NOMO-1 treated with DMSO at 0.1 percent for 48 hours (cell line): ENCODE measurements at regions not wholly inside any gene's neighbourhood (a gene's known extent, or its start where the extent isn't known, plus 50 kb on each side); places are given as distances from the start of the nearest gene placed in this dataset.
"Not testable (repeated sequence)": the region's sequence is repeated elsewhere in the genome, so short reads cannot be mapped to it uniquely, and the experiment has no call there.

Source experiments
- DNase-seq: peaks from one replicate; lab custom pipeline; 2025; ENCODE audit not compliant: unreplicated experiment; lab: John Stamatoyannopoulos, UW

DNA sequence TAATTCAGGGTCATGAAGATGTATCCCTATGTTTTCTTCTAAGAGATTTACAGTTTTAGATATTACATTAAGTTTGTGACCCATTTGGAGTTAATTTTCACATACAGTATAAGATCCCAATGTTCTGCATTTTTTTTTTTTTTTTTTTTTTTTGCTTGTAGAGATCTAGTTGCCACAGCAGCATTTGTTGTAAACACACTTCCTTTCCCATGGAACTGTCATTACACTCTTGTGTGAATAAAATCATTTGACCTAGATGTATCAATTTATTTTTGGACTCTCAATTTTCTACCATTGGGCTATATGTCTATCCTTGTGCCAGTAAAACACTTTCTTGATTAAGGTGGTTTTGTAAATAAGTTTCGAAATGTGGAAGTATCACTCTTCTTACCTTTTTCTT lies 1107.2 kb downstream of the TECRL start:
- DNase-seq = no peak

GRCh38 chr4:63296773-63297172 lies 1112.5 kb downstream of the TECRL start:
- no peak for DNase-seq

DNA sequence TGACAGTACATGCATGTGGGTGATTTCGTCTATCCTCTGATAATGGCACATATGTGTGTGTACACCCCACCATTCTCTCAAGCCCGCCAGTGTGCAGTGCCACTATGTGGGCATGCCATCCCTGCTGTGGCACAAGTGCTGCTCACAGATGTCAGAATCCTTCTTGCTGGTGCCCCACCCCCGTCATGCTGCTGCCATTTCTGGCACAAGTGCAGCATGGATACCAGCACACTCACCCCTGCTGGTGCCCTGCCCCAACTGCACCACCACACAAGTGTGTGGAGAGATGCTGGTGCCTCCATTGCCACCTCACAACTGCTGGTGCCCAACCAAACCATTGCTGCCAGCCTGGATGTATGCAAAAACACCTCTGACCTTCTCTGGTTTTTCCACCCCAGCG lies 1133.8 kb downstream of the TECRL start:
- no peak for DNase-seq

DNA sequence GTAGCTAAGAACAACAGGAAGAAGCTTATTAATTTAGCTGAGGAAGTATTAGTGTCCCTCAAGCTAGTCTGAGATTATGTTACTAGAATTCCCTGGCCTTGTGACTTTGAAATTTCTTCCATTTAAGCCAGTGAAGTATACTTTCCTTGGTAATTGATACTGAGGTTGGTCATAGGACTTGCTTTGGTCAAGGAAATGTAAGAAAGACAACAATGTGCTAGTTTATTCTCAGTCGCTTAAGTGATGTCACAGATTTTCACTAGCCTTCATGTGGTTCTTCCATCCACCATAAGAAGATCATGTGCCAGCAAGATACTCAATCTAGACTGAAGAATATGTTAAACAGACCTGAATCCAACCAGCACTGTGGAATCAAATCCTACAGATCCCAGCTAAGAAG lies 1140.1 kb downstream of the TECRL start:
- DNase-seq = no peak

DNA sequence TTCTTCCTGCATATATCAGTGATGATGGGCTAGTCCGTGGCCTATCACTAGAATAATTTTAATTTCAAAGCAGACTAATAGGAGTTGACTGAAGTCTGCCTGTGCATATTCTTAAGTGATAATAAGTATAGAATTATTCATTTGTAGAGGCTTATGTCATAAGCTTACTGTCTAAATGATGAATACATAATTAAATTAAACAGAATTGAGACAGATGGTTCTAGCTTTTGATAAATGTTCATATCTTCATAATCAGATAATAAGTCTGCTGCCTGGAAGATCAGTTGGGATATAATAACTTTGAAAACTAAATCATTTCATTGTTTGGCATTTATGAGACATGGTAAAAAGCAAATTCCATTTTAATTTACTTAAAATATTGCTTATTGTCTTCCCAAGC lies 1175.6 kb downstream of the TECRL start:
- no peak for DNase-seq

DNA sequence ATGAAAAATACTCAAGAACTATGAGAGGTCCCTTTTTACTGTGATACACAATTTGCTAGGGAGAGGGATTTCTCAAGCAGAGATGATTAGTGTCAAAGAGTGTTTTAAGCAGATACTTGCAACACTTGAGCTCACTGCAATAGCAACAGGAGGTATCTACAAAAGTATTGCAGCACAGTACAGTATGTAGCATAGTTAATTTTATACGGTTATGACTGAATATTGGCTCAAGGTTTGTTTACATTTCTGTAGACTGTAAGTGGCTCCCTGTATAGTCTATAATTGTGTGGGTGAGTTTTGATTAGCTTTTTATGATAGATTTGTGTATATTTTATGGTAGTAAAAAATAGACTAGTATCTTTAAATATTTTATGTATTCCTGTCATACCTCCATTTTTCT lies 1177.2 kb downstream of the TECRL start:
- no peak for DNase-seq

- no peak for DNase-seq
These were observed 1183.0 kb downstream of the TECRL start for GRCh38 chr4:63226229-63226628.

- no peak for DNase-seq
These were observed 1186.8 kb downstream of the TECRL start for GRCh38 chr4:63222466-63222865.

GRCh38 chr4:63221477-63221876 lies 1187.8 kb downstream of the TECRL start:
- no peak for DNase-seq

GRCh38 chr4:63218856-63219255 lies 1190.4 kb downstream of the TECRL start:
- DNase-seq = no peak

DNA sequence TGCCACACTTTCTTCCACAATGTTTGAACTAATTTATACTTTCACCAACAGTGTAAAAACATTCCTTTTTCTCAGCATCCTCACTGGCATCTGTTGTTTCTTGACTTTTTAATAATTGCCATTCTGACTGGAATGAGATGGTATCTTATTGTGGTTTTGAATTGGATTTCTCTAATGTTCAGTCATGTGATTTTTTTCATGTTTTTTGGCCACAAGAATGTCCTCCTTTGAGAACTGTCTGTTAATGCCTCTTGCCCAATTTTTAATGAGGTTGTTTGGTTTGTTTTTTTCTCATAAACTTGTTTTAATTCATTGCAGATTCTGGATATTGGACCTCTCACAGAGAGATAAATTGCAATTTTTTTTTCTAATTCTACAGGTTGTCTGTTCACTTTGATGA lies 1195.2 kb downstream of the TECRL start:
- no peak for DNase-seq

GRCh38 chr4:63211776-63212479 lies 1197.3 kb downstream of the TECRL start:
- DNase-seq = no peak

DNA sequence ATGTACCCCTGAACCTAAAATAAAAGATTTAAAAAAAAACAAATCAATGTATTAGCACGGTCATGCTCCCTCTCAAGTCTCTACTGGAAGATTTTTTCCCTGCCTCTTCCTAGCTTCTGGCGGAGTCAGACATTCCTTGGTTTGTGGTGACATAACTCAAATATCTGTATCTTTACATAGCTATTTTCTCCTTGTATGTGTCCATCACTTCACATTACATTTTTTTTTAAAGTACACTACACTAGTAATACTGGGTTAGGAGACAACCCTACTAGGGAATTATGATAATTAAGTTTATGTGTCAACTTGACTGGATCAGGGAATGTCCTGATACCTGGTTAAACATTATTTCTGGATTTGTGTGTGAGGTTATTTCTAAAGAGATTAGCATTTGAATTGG lies 1197.9 kb downstream of the TECRL start:
- no peak for DNase-seq

- DNase-seq = not testable (repeated sequence)
These were observed 1216.2 kb downstream of the TECRL start for GRCh38 chr4:63193029-63193428.

DNA sequence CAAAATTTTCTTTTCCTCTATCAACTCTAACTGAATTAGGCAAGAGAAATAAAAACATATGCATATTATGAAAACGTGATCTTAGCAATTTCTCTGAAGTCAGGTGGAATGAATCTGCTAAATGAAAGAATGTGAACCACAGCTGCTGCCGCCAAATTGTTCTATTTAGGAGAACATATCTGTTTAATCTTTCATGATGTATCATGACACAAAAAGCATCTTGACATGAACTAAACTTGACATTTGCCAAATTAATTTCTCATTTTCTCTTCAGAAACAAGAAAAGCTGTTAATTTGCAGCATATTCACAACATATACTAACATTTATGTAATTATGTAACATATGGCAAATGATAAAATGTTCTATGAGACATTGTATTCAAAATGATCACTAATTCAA lies 1237.9 kb downstream of the TECRL start:
- no peak for DNase-seq

GRCh38 chr4:63170923-63171322 lies 1238.3 kb downstream of the TECRL start:
- no peak for DNase-seq

DNA sequence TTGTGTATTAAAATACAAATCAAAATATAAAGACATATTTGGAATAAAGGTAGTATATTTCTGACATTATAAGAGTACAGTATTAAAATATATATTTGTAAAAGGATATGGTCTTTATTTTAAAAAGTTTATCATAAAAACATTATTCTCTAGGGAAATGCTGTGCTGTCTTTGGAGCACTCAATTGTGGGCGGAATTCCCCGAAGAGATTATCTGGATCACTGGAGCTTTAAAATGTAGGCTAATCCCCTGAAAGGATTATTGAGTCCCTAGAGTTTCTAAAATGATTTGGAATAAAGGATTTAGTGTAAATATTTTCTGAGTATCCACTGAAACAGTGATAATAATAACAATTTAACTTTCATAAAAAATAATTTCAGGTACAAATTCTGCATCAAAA lies 1239.4 kb downstream of the TECRL start:
- DNase-seq = no peak

- no peak for DNase-seq
These were observed 1253.7 kb downstream of the TECRL start for GRCh38 chr4:63155561-63155960.

DNA sequence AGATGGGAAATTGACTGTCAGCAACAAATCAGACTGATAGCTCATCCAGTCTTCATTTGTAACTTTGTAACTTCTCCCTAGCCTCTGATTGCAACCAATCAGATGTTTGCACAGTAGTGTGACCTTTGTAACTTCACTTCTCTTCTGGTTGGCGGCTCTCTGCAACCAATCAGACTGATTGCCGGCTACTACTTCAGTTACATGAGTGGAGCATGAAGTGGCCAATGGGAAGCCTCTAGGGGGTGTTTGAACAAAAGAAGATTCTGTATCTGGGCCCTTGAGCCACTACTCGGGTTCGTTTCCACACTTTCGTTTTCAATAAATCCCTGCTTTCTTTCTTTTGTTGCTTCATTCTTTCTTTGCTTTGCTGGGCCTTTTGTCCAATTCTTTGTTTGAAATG lies 1285.8 kb downstream of the TECRL start:
- no peak for DNase-seq

GRCh38 chr4:63122955-63123354 lies 1286.3 kb downstream of the TECRL start:
- no peak for DNase-seq

DNA sequence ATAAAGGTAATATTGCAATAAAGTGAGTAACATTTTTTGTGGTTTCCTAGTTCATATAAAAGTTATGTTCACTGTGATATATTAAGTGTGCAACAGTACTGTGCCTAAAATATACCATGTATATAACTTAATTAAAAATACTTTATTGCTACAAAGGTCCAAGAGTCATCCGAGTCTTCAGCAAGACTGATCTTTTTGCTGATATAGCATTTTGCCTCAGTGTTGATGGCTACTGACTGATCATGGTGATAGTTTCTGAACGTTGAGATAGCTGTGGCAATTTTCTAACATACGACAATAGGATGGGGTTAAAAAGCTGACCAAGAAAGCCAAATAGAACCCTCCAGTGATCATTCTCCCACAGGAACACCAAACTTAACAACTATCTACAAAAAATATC lies 1302.7 kb downstream of the TECRL start:
- no peak for DNase-seq

DNA sequence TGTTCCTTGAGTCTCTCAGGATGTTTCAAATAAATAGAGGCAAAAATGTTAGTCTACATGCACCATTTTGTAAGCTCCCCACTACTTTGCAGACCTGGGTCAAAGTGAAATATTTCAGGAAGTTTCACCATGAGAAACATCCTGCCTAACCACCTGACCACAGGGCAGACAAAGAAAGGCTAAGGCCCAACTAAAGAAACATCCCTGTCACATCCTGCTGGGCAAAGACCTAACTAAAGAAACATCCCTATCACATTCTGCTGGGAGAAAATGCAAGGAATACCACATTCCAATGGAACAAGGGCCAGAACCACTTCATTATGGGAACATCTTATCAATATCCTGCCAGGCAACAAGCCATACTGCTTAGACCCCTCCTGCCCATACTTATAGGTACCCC lies 1303.4 kb downstream of the TECRL start:
- no peak for DNase-seq

DNA sequence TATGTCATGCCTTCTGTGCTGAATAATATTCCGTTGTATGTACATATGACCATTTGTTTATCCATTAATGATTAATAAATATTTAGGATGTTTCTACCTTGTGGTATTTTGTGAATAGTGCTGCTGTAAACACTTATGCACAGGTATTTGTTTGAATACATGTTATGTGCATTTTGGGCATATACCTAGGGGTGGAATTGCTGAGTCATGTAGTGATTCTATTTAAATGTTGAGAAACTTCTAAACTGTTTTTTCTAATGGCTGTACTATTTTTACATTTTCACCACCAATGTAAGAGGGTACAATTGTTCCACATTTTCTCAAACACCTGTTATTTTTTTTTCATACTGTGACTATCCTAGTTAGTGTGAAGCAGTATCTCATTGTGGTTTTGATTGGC lies 1318.6 kb downstream of the TECRL start:
- no peak for DNase-seq
